ENCODE measurements at regions not wholly inside any gene's neighbourhood (a gene's known extent, or its start where the extent isn't known, plus 50 kb on each side); places are given as distances from the start of the nearest gene placed in this dataset.
A peak's percentile ranks its signal among the peaks of the same experiment; 100 is the strongest.

DNA sequence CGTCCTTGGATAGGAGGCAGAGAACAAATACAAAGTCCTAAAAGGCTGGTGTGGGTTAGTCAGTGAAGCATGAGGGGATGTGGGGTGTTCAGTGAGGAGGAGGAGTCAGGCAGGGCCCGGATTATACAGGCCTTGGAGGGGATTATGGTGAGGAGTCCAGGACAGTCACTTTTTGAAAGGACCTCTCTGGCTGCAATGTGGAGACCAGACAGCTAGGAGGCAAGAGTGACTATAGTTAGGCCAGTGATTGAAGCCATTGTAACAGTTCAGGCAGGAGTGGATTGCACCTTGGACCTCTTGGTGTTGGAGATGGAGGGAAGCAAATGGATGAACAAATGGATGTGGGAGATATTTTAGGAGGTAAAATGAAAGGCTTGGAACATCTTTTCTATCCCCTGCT lies 115.8 kb downstream of the C1orf94 start:
- Histone ChIP-seq H3K4me2 (no peak overlapping the region), H3K4me1 (ENCODE audit: insufficient read depth) (no peaks in the 10 kb centered on the region), H3K79me2 (replicated peaks; ENCODE audit: insufficient read depth) (no peaks in the 10 kb centered on the region), H3K4me3 (no peak overlapping the region), H3F3A (replicated peaks; ENCODE audit: low read depth) (no peaks in the 10 kb centered on the region), H3K27me3 (ENCODE audit: insufficient read depth) (no peaks in the 10 kb centered on the region), H2AFZ (no peak overlapping the region), H4K20me1 (replicated peaks; ENCODE audit: insufficient read depth) (no peaks in the 10 kb centered on the region), H3K27ac (ENCODE audit: low read depth) (no peak overlapping the region), H3K9me2 (ENCODE audit: insufficient read depth) (0 out of 2 replicates have a peak, but pooled peaks cover 1% of the 10 kb centered on the region), H3K36me3 (ENCODE audit: insufficient read depth) (no peaks in the 10 kb centered on the region)
- H3K27ac Mint-ChIP-seq = no peak overlapping the region
- peaks cover 4% of the 10 kb centered on the region for H3K27me3 Mint-ChIP-seq (ENCODE audit: insufficient read depth, low read depth, poor library complexity)
- H3K4me1 Mint-ChIP-seq = no peaks in the 10 kb centered on the region; the same call in 2 of the 3 replicates
- no peak overlapping the region for H3K4me3 Mint-ChIP-seq
- TF ChIP-seq, protein P1, sequence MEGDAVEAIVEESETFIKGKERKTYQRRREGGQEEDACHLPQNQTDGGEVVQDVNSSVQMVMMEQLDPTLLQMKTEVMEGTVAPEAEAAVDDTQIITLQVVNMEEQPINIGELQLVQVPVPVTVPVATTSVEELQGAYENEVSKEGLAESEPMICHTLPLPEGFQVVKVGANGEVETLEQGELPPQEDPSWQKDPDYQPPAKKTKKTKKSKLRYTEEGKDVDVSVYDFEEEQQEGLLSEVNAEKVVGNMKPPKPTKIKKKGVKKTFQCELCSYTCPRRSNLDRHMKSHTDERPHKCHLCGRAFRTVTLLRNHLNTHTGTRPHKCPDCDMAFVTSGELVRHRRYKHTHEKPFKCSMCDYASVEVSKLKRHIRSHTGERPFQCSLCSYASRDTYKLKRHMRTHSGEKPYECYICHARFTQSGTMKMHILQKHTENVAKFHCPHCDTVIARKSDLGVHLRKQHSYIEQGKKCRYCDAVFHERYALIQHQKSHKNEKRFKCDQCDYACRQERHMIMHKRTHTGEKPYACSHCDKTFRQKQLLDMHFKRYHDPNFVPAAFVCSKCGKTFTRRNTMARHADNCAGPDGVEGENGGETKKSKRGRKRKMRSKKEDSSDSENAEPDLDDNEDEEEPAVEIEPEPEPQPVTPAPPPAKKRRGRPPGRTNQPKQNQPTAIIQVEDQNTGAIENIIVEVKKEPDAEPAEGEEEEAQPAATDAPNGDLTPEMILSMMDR (conservative IDR thresholded peaks at IDR 0.05; ENCODE audit: low read depth in 2 of 2) = peak in 1 of 2 experiments; percentile 58; a peak in 3 of 4 replicates
- no peak for TF ChIP-seq STAT1 (IDR thresholded peaks at IDR 0.05; ENCODE audit: unreplicated experiment)
- no peak for TF ChIP-seq JUNB (IDR thresholded peaks at IDR 0.05; ENCODE audit: unreplicated experiment)
- TF ChIP-seq EZH2phosphoT487 (IDR thresholded peaks at IDR 0.05; ENCODE audit: unreplicated experiment) = no peak
- TF ChIP-seq ZNF331 (CRISPR knock-in tag; IDR thresholded peaks at IDR 0.05; ENCODE audit: low read depth) = no peak
- no peak for TF ChIP-seq CREB1 (CRISPR knock-in tag; IDR thresholded peaks at IDR 0.05; ENCODE audit: low read depth)
- TF ChIP-seq, protein P2, sequence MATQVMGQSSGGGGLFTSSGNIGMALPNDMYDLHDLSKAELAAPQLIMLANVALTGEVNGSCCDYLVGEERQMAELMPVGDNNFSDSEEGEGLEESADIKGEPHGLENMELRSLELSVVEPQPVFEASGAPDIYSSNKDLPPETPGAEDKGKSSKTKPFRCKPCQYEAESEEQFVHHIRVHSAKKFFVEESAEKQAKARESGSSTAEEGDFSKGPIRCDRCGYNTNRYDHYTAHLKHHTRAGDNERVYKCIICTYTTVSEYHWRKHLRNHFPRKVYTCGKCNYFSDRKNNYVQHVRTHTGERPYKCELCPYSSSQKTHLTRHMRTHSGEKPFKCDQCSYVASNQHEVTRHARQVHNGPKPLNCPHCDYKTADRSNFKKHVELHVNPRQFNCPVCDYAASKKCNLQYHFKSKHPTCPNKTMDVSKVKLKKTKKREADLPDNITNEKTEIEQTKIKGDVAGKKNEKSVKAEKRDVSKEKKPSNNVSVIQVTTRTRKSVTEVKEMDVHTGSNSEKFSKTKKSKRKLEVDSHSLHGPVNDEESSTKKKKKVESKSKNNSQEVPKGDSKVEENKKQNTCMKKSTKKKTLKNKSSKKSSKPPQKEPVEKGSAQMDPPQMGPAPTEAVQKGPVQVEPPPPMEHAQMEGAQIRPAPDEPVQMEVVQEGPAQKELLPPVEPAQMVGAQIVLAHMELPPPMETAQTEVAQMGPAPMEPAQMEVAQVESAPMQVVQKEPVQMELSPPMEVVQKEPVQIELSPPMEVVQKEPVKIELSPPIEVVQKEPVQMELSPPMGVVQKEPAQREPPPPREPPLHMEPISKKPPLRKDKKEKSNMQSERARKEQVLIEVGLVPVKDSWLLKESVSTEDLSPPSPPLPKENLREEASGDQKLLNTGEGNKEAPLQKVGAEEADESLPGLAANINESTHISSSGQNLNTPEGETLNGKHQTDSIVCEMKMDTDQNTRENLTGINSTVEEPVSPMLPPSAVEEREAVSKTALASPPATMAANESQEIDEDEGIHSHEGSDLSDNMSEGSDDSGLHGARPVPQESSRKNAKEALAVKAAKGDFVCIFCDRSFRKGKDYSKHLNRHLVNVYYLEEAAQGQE (IDR thresholded peaks at IDR 0.05; ENCODE audit: unreplicated experiment) = no peak
- H3K9me3 Mint-ChIP-seq = no peaks in the 10 kb centered on the region
- peak; percentile 23 for DNase-seq (ENCODE audit: low spot score)
- ATAC-seq = peak; percentile 83
- no peaks in the 10 kb centered on the region for H3K36me3 Mint-ChIP-seq (ENCODE audit: low read depth)

DNA sequence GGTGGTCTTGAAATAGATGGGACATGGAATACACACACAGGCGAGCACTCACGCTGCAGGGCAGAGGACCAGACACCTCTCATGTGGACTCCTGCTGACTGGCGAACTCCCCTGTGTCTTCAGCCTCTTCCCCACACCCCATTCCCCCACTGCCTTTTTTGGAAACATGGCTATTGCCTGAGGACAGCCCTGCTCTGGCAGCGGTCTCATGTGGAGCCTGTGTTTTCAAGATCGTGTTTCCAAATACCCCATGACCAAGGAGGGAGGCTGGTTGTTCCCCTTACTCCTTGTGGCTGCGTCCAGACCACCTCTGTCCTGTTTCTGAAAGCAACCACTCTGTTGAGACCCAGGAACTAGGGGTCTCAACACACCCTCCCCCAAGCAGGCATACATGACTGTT lies 119.4 kb downstream of the C1orf94 start:
- Histone ChIP-seq H4K20me1 (replicated peaks; ENCODE audit: insufficient read depth) (no peaks in the 10 kb centered on the region), H3K4me3 (no peak overlapping the region), H3K9me2 (ENCODE audit: insufficient read depth) (peaks cover 3% of the 10 kb centered on the region; the same call in 1 of the 2 replicates), H3K79me2 (replicated peaks; ENCODE audit: insufficient read depth) (no peaks in the 10 kb centered on the region), H3K27ac (ENCODE audit: low read depth) (no peak overlapping the region), H3K27me3 (ENCODE audit: insufficient read depth) (no peaks in the 10 kb centered on the region), H3K4me1 (ENCODE audit: insufficient read depth) (no peaks in the 10 kb centered on the region), H2AFZ (no peak overlapping the region), H3K4me2 (no peak overlapping the region), H3K36me3 (ENCODE audit: insufficient read depth) (no peaks in the 10 kb centered on the region), H3F3A (replicated peaks; ENCODE audit: low read depth) (no peaks in the 10 kb centered on the region)
- H3K4me1 Mint-ChIP-seq = no peaks in the 10 kb centered on the region; the same call in 2 of the 3 replicates
- H3K27me3 Mint-ChIP-seq (ENCODE audit: insufficient read depth, low read depth, poor library complexity) = peaks cover 4% of the 10 kb centered on the region
- no peaks in the 10 kb centered on the region for H3K9me3 Mint-ChIP-seq
- H3K4me3 Mint-ChIP-seq = no peak overlapping the region
- ATAC-seq = no peak
- no peaks in the 10 kb centered on the region for H3K36me3 Mint-ChIP-seq (ENCODE audit: low read depth)
- no peak for DNase-seq (ENCODE audit: low spot score)
- H3K27ac Mint-ChIP-seq = no peak overlapping the region
- TF ChIP-seq EZH2 (IDR thresholded peaks at IDR 0.05; ENCODE audit: low read depth, unreplicated experiment) = no peak
- TF ChIP-seq, protein P3, sequence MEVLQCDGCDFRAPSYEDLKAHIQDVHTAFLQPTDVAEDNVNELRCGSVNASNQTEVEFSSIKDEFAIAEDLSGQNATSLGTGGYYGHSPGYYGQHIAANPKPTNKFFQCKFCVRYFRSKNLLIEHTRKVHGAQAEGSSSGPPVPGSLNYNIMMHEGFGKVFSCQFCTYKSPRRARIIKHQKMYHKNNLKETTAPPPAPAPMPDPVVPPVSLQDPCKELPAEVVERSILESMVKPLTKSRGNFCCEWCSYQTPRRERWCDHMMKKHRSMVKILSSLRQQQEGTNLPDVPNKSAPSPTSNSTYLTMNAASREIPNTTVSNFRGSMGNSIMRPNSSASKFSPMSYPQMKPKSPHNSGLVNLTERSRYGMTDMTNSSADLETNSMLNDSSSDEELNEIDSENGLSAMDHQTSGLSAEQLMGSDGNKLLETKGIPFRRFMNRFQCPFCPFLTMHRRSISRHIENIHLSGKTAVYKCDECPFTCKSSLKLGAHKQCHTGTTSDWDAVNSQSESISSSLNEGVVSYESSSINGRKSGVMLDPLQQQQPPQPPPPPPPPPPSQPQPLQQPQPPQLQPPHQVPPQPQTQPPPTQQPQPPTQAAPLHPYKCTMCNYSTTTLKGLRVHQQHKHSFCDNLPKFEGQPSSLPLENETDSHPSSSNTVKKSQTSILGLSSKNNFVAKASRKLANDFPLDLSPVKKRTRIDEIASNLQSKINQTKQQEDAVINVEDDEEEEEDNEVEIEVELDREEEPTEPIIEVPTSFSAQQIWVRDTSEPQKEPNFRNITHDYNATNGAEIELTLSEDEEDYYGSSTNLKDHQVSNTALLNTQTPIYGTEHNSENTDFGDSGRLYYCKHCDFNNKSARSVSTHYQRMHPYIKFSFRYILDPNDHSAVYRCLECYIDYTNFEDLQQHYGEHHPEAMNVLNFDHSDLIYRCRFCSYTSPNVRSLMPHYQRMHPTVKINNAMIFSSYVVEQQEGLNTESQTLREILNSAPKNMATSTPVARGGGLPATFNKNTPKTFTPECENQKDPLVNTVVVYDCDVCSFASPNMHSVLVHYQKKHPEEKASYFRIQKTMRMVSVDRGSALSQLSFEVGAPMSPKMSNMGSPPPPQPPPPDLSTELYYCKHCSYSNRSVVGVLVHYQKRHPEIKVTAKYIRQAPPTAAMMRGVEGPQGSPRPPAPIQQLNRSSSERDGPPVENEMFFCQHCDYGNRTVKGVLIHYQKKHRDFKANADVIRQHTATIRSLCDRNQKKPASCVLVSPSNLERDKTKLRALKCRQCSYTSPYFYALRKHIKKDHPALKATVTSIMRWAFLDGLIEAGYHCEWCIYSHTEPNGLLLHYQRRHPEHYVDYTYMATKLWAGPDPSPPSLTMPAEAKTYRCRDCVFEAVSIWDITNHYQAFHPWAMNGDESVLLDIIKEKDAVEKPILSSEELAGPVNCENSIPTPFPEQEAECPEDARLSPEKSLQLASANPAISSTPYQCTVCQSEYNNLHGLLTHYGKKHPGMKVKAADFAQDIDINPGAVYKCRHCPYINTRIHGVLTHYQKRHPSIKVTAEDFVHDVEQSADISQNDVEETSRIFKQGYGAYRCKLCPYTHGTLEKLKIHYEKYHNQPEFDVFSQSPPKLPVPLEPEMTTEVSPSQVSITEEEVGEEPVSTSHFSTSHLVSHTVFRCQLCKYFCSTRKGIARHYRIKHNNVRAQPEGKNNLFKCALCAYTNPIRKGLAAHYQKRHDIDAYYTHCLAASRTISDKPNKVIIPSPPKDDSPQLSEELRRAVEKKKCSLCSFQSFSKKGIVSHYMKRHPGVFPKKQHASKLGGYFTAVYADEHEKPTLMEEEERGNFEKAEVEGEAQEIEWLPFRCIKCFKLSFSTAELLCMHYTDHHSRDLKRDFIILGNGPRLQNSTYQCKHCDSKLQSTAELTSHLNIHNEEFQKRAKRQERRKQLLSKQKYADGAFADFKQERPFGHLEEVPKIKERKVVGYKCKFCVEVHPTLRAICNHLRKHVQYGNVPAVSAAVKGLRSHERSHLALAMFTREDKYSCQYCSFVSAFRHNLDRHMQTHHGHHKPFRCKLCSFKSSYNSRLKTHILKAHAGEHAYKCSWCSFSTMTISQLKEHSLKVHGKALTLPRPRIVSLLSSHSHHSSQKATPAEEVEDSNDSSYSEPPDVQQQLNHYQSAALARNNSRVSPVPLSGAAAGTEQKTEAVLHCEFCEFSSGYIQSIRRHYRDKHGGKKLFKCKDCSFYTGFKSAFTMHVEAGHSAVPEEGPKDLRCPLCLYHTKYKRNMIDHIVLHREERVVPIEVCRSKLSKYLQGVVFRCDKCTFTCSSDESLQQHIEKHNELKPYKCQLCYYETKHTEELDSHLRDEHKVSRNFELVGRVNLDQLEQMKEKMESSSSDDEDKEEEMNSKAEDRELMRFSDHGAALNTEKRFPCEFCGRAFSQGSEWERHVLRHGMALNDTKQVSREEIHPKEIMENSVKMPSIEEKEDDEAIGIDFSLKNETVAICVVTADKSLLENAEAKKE (CRISPR knock-in tag; IDR thresholded peaks at IDR 0.05) = no peak
- TF ChIP-seq EZH2phosphoT487 (IDR thresholded peaks at IDR 0.05; ENCODE audit: unreplicated experiment) = no peak
- TF ChIP-seq STAT1 (IDR thresholded peaks at IDR 0.05; ENCODE audit: unreplicated experiment) = no peak
- TF ChIP-seq ZNF114 (CRISPR knock-in tag; IDR thresholded peaks at IDR 0.05) = no peak

Measured in GM23338 (cell line).